Natural killer cell treated with Interleukin-12 subunit alpha and Interleukin-12 subunit beta and Interleukin-15 and Interleukin-18, amount 100 ng/mL, for 72 hours (primary cell): ENCODE measurements at regions not wholly inside any gene's neighbourhood (a gene's known extent, or its start where the extent isn't known, plus 50 kb on each side); places are given as distances from the start of the nearest gene placed in this dataset.
"Not testable (repeated sequence)": the region's sequence is repeated elsewhere in the genome, so short reads cannot be mapped to it uniquely, and the experiment has no call there.

Source experiments
- ATAC-seq, 2 donors: fragments of 150-1000 bp; cut with Tn5 transposase in 1 of 2; sonication (Bioruptor Pico), chemical (Tn5 transposase) in 1 of 2; 2 replicates each; pipeline ENCODE4 v1.10.0; 2021
- DNase-seq: peaks from one replicate; pipeline ENCODE4 v3.0.0; 2022; ENCODE audit warnings: low spot score
- H3K27ac Mint-ChIP-seq, 2 donors: 1 replicate in 1 of 2; 2 replicates in 1 of 2; pipeline ENCODE4 v1.8.0; 2022; ENCODE audit warnings: mixed read lengths in 2 of 2, mild to moderate bottlenecking in 1 of 2, moderate library complexity in 1 of 2
- H3K27me3 Mint-ChIP-seq, 2 donors: 1 replicate in 1 of 2; 2 replicates in 1 of 2; pipeline ENCODE4 v1.8.0; 2022; ENCODE audit warnings: mixed read lengths in 2 of 2
- H3K36me3 Mint-ChIP-seq: one replicate; pipeline ENCODE4 v1.8.0; 2022; ENCODE audit warnings: mixed read lengths
- H3K4me1 Mint-ChIP-seq, 2 donors: 1 replicate in 1 of 2; 2 replicates in 1 of 2; pipeline ENCODE4 v1.8.0; 2022; ENCODE audit warnings: low read depth in 2 of 2, mixed read lengths in 2 of 2, mild to moderate bottlenecking in 1 of 2
- H3K4me3 Mint-ChIP-seq: one replicate; pipeline ENCODE4 v1.8.0; 2022; ENCODE audit warnings: mixed read lengths
- H3K9me3 Mint-ChIP-seq: 2 replicates; pipeline ENCODE4 v1.8.0; 2022; ENCODE audit warnings: mixed read lengths

DNA sequence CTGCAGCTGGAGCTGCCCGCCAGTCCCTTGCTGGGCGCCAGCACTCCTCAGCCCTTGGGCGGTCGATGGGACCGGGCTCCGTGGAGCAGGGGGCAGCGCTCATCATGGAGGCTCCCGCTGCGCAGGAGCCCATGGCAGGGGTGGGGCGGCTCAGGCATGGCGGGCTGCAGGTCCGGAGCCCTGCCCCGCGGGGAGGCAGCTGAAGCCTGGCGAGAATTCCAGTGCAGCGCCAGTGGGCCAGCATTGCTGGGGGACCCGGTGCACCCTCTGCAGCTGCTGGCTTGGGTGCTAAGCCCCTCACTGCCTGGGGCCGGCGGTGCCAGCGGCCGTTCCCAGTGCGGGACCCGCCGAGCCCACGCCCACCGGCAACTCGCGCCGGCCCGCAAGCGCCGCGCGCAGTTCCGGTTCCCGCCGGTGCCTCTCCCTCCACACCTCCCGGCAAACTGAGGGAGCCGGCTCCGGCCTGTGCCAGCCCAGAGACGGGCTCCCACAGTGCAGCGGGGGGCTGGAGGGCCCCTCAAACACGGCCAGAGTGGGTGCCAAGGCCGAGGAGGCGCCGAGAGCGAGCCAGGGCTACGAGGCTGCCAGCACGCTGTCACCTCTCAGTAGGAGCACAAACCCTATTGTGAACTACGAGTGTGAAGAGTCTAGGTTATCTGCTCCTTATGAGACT lies 687.1 kb downstream of the PCDH17 start:
- DNase-seq (no peak), ATAC-seq (no peak)
- Mint-ChIP-seq H3K36me3 (no peaks in the 10 kb centered on the region), H3K4me1 (no peaks in the 10 kb centered on the region), H3K9me3 (peaks cover 8% of the 10 kb centered on the region), H3K4me3 (no peak overlapping the region), H3K27ac (no peak overlapping the region), H3K27me3 (no peaks in the 10 kb centered on the region)

DNA sequence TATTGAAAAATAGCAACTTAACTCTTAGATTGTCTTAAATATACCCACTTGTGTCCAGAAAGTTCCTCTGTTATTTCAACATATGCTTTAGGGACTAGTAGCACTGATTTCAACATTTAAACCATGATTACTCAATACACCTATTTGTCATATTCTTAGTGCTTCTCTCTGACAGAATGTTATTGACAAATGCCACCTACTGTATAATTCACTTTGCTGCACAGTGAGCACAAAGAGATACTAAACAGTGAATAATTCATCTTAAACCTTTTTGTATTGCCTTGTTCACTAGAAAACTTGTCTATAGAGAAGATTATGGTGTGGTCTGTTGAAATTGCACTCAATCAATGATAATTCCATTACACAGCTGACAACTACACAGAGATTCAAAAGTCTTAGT lies 692.6 kb downstream of the PCDH17 start:
- Mint-ChIP-seq H3K4me1 (no peaks in the 10 kb centered on the region), H3K9me3 (peaks cover 3% of the 10 kb centered on the region), H3K27ac (no peak overlapping the region), H3K36me3 (no peaks in the 10 kb centered on the region), H3K27me3 (no peaks in the 10 kb centered on the region), H3K4me3 (no peak overlapping the region)
- DNase-seq (no peak), ATAC-seq (no peak)

DNA sequence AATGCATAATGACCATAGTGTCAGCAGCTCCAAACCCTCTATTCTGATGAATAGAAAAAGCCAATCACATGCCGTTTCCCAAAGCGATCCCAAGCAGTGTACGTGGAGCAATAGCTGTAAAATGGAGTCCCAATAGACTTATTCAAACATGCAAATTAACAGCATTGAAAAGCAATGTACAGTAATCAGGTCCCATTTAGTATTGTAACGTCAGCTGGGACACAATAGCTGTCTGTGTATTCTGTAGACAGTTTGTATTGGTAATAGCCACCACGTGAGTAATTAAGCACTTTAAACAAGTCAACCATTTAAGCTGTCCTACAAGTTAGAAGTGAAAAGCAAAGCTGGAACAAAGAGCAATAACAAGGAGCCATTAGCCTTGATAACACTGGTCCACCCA lies 698.2 kb downstream of the PCDH17 start:
- Mint-ChIP-seq H3K27ac (no peak overlapping the region), H3K4me1 (no peaks in the 10 kb centered on the region), H3K9me3 (peaks cover 5% of the 10 kb centered on the region), H3K36me3 (no peaks in the 10 kb centered on the region), H3K4me3 (no peak overlapping the region), H3K27me3 (no peaks in the 10 kb centered on the region)
- DNase-seq, result no peak
- no peak for ATAC-seq

DNA sequence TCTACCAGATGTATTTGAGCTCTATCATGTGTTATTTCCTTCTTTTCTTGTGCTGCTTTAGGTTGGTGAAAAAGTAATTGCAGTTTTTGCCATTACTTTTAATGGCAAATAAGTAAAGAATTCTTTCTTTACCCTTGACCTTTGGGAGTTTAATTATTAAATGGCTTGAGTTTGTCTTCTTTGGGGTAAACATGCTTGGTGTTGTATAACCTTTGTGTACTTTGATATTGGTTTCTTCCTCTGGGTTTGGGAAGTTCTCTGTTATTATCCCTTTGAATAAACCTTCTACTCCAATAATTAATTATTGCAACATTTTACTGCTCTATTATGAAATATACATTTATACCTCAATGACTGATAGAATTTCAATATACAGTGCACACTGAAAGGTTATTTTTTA lies 709.4 kb downstream of the PCDH17 start:
- no peaks in the 10 kb centered on the region for H3K27me3 Mint-ChIP-seq
- no peaks in the 10 kb centered on the region for H3K4me1 Mint-ChIP-seq
- peaks cover 31% of the 10 kb centered on the region for H3K9me3 Mint-ChIP-seq
- no peak overlapping the region for H3K4me3 Mint-ChIP-seq
- no peak overlapping the region for H3K27ac Mint-ChIP-seq
- ATAC-seq (no peak), DNase-seq (no peak)
- H3K36me3 Mint-ChIP-seq, result peaks cover 6% of the 10 kb centered on the region

DNA sequence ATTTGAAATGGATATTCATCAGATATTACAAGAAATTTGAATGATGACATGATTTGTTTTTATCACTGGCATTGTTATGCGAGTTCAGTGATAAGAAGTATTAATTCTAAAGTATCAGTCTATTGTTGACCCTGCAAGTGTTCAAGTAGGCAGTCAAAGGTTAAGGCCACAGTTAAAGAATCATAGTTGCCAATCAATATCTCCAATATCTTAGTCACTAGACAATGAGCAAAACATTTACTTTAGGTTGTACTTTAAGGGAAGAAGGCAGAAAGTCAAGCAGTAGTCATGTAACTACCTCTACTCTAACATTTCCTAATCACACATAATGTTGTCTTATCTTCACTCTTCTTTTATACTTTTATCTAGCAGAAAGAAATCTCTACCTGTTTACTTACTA lies 709.8 kb downstream of the PCDH17 start:
- peaks cover 6% of the 10 kb centered on the region for H3K36me3 Mint-ChIP-seq

DNA sequence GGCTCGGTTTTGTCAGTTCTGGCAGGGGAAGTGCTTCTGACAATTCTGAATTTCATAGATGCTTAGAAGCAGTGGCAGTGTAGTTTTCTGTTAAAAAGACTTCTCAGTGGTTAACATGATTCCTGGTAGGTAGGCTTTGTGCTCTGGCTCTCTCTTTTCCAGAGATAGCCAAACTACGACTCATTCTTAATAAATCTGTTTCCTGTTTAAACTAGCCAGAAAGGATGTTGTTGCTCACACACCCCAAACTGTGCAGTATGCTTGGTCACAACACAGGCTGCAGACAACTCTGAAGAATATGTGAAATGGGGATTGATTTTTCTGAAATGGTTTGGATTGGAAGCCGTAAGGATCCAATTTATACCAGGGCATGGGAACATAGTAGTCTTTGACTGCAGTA lies 711.5 kb downstream of the PCDH17 start:
- Mint-ChIP-seq H3K27ac (no peak overlapping the region), H3K9me3 (peaks cover 26% of the 10 kb centered on the region), H3K27me3 (no peaks in the 10 kb centered on the region), H3K36me3 (peaks cover 6% of the 10 kb centered on the region), H3K4me3 (no peak overlapping the region), H3K4me1 (no peaks in the 10 kb centered on the region)
- DNase-seq (no peak), ATAC-seq (no peak)

More for the DNA sequence above, 709.8 kb downstream of the PCDH17 start:
- DNase-seq (no peak), ATAC-seq (no peak)
- Mint-ChIP-seq H3K4me3 (no peak overlapping the region), H3K27me3 (no peaks in the 10 kb centered on the region), H3K27ac (no peak overlapping the region), H3K9me3 (peaks cover 31% of the 10 kb centered on the region), H3K4me1 (no peaks in the 10 kb centered on the region)

DNA sequence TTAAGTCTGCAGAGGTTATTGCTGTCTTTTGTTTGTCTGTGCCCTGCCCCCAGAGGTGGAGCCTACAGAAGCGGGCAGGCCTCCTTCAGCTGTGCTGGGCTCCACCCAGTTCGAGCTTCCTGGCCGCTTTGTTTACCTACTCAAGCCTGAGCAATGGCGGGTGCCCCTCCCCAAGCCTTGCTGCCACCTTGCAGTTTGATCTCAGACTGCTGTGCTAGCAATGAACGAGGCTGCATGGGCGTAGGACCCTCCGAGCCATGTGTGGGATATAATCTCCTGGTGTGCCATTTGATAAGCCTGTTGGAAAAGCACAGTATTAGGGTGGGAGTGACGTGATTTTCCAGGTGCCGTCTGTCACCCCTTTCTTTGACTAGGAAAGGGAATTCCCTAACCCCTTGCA lies 720.6 kb downstream of the PCDH17 start:
- not testable (repeated sequence) for H3K27ac Mint-ChIP-seq, H3K4me1 Mint-ChIP-seq, H3K36me3 Mint-ChIP-seq, H3K27me3 Mint-ChIP-seq, DNase-seq, ATAC-seq, H3K4me3 Mint-ChIP-seq
- H3K9me3 Mint-ChIP-seq, result peaks cover 20% of the 10 kb centered on the region

DNA sequence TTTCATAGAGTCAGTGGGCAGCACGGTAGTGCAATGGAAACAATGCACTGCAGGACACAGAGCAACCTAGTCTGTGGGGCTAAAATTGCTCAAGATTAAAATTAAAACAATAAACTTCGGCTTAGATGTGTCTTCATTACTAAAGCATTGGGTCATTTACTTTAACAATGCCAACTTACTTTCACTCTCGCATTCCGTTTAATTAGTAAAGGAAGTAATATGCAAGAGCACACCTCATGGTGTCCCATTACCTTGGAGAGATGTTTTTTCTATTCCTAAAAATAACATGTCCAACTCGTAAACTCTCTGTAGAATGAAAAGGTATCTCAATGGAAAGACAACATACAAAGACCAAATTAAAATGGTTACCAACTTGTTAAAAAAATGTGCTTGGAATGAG lies 738.4 kb downstream of the PCDH17 start:
- no peak for ATAC-seq
- H3K4me1 Mint-ChIP-seq, result no peaks in the 10 kb centered on the region
- peaks cover 4% of the 10 kb centered on the region for H3K36me3 Mint-ChIP-seq
- H3K27me3 Mint-ChIP-seq, result no peaks in the 10 kb centered on the region
- DNase-seq, result no peak
- H3K9me3 Mint-ChIP-seq, result peaks cover 25% of the 10 kb centered on the region
- H3K4me3 Mint-ChIP-seq, result no peak overlapping the region
- no peak overlapping the region for H3K27ac Mint-ChIP-seq

DNA sequence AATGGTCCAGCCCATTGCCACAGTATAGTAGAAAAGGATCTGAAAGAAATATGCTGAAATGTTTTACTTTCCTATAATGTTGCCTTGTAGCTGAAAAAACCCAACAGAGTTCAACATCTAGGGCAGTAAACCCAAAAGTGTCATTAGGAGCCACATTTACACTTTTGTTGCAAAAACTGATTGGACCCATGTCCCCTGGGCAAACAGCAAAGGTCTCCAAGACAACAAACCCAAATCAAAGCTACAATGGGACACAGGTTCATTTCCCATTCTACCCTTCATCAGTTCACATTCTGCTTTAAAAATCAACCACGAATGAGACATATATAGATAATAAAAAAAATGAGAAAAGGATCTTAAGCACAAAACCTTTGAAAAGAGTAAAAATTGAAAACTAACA lies 744.8 kb downstream of the PCDH17 start:
- ATAC-seq (no peak), DNase-seq (no peak)
- Mint-ChIP-seq H3K9me3 (peaks cover 15% of the 10 kb centered on the region), H3K27me3 (no peaks in the 10 kb centered on the region), H3K27ac (no peak overlapping the region), H3K4me3 (no peak overlapping the region), H3K36me3 (peaks cover 6% of the 10 kb centered on the region), H3K4me1 (no peaks in the 10 kb centered on the region)

DNA sequence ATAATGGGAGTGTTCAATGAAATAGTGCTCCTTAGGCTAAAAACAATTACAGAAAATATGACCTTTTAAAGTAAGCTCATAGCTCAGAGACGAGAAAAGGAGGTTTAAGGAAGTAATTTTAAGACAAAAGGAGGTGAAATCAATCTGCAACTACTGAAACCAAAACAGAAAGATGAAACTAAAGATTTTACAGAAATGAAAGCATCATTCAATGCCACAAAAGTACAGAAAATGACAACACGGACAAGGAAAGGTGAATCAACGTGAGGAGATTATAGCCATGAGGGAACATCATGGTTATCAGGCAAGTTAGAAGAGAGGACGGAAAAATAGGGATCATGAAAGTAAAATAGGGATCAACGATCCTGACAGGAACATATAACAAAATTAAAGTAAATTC lies 745.2 kb downstream of the PCDH17 start:
- Mint-ChIP-seq H3K27me3 (no peaks in the 10 kb centered on the region), H3K4me1 (no peaks in the 10 kb centered on the region), H3K9me3 (peaks cover 14% of the 10 kb centered on the region), H3K4me3 (no peak overlapping the region), H3K36me3 (peaks cover 4% of the 10 kb centered on the region), H3K27ac (no peak overlapping the region)
- no peak for DNase-seq
- ATAC-seq, result no peak

DNA sequence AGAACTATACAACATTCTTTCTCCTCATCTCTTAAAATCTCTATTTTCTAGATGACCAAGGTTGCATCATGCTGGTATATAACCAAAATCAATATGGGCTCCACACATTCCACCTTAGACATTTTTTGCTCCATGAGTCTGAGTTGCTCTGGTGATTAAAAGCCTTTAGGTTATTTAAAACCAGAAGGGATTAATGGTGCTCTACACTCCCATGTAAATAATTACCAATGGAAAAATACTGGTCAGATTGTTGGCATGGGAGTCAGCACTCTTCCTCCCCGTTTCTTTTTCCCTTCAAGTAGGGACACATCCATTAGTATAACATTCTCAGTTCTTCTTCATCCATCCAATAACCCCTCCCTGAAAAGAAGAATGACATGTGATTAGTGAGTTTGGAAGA lies 747.7 kb downstream of the PCDH17 start:
- H3K4me1 Mint-ChIP-seq, result no peaks in the 10 kb centered on the region
- no peak for ATAC-seq
- H3K27ac Mint-ChIP-seq, result no peak overlapping the region
- no peak overlapping the region for H3K4me3 Mint-ChIP-seq
- no peak for DNase-seq
- H3K36me3 Mint-ChIP-seq, result peaks cover 4% of the 10 kb centered on the region
- peaks cover 11% of the 10 kb centered on the region for H3K9me3 Mint-ChIP-seq
- no peaks in the 10 kb centered on the region for H3K27me3 Mint-ChIP-seq

DNA sequence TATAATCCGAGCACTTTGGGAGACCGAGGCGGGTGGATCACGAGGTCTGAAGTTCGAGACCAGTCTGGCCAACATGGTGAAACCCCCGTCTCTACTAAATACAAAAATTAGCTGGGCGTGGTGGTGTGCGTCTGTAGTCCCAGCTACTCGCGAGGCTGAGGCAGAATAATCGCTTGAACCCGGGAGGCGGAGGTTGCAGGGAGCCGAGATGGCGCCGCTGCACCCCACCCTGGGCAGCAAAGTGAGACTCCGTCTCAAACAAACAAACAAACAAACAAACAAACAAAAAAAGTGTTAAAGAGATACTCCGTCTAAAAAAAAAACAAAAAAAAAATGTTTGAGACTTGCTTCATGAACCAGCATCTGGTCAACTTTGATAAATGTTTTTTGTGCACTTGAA lies 753.8 kb downstream of the PCDH17 start:
- DNase-seq, H3K4me3 Mint-ChIP-seq, H3K27ac Mint-ChIP-seq, H3K9me3 Mint-ChIP-seq, H3K36me3 Mint-ChIP-seq, H3K27me3 Mint-ChIP-seq, H3K4me1 Mint-ChIP-seq, ATAC-seq: not testable (repeated sequence)

DNA sequence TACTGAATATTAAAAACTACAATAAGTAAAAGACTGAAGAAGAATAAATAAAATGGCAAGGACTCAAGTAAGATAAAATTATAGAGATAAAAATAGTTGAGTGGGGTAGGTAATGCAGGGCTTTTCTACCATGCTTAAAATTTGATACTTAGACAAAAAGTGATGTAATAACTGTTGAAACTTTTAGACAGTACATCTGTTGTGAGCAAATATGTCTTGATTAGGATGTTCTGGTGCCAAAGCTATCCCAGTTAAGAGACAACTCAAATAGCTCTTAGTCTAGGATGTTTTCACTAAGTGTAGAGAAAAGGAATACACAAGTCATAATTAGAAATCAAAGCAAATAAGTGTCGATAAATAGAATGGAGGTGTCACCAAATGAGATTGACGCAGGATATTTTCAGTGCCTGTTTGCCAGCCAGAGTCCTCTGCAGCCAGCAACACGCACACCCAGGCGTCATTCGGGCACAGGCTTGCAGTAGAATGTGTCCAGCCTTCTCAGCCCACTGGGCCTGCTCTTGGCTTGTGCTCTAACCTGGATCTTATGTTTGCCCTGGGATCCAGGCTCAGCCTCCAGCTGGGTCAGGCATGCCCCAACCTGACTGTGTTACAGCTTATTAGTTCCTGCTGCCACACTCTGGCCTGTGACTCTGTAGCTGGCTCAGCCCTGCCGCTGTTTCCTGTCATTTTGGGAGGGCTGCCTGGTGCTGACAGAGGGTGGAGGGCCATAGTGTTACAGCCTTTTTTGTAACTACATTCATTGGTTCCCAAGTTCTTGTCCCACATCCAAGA lies 766.2 kb downstream of the PCDH17 start:
- Mint-ChIP-seq H3K27me3 (no peaks in the 10 kb centered on the region), H3K36me3 (peaks cover 29% of the 10 kb centered on the region), H3K9me3 (peaks cover 29% of the 10 kb centered on the region), H3K27ac (no peak overlapping the region), H3K4me1 (no peaks in the 10 kb centered on the region), H3K4me3 (no peak overlapping the region)
- DNase-seq (no peak), ATAC-seq (no peak)

DNA sequence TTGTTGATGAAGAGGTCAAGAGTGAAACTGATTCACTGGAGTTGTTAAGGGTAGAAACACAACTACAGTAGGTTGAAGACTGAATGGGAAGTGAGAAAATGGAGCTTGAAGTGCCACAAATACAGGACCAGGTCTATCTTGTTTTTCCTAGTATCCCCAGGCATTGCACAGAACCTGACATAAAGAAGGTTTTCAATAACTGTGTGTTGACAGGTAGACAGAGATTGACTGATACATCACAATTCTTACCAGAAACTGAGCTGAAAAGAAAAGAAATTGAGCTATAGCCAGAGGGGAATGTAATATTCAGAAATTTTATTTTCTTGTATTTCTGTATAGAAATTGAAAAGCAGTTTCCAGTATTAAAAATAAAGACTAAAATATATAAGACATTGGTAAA lies 767.7 kb downstream of the PCDH17 start:
- H3K27me3 Mint-ChIP-seq, result no peaks in the 10 kb centered on the region
- H3K9me3 Mint-ChIP-seq, result peaks cover 30% of the 10 kb centered on the region
- DNase-seq, result no peak
- no peak overlapping the region for H3K4me3 Mint-ChIP-seq
- peaks cover 24% of the 10 kb centered on the region for H3K36me3 Mint-ChIP-seq
- H3K4me1 Mint-ChIP-seq, result no peaks in the 10 kb centered on the region
- H3K27ac Mint-ChIP-seq, result no peak overlapping the region
- ATAC-seq, result no peak
